Neural progenitor cell (in vitro differentiated cells): ENCODE measurements at regions not wholly inside any gene's neighbourhood (a gene's known extent, or its start where the extent isn't known, plus 50 kb on each side); places are given as distances from the start of the nearest gene placed in this dataset.

Experiments
- DNase-seq: peaks from one replicate; pipeline ENCODE4 v3.0.0-alpha.2; 2016; ENCODE audit warnings: low spot score
- H2AFZ ChIP-seq: fragments of 200-600 bp; sonication (generic); replicated peaks from 2 replicates; pipeline ENCODE4 v1.6.1; 2016; ENCODE audit warnings: antibody characterized with exemption
- H3F3A ChIP-seq: fragments of 200-600 bp; sonication (generic); 2 replicates; pipeline ENCODE4 v1.6.1; 2016; ENCODE audit warnings: antibody characterized with exemption, low read depth
- H3K27ac ChIP-seq: fragments of 200-600 bp; sonication (generic); 2 replicates; pipeline ENCODE4 v1.5.1; 2016; ENCODE audit warnings: mild to moderate bottlenecking
- H3K27me3 ChIP-seq: fragments of 200-600 bp; sonication (generic); 2 replicates; pipeline ENCODE4 v1.6.1; 2016; ENCODE audit warnings: mild to moderate bottlenecking, moderate library complexity
- H3K36me3 ChIP-seq: fragments of 200-600 bp; sonication (generic); 2 replicates; pipeline ENCODE4 v1.5.1; 2016
- H3K4me1 ChIP-seq: fragments of 200-600 bp; sonication (generic); 2 replicates; pipeline ENCODE4 v1.6.1; 2016; ENCODE audit warnings: mixed run types
- H3K4me2 ChIP-seq: fragments of 200-600 bp; sonication (generic); 2 replicates; pipeline ENCODE4 v1.6.1; 2016
- H3K4me3 ChIP-seq: fragments of 200-600 bp; sonication (generic); 2 replicates; pipeline ENCODE4 v1.5.1; 2016
- H3K79me2 ChIP-seq: fragments of 200-600 bp; sonication (generic); 2 replicates; pipeline ENCODE4 v1.6.1; 2016; ENCODE audit warnings: low read depth
- H3K9ac ChIP-seq: fragments of 200-600 bp; sonication (generic); 2 replicates; pipeline ENCODE4 v1.6.1; 2016
- H3K9me3 ChIP-seq: fragments of 200-600 bp; sonication (generic); 2 replicates; pipeline ENCODE4 v1.5.1; 2016; ENCODE audit warnings: low read depth
- H4K20me1 ChIP-seq: fragments of 200-600 bp; sonication (generic); 2 replicates; pipeline ENCODE4 v1.6.1; 2016; ENCODE audit warnings: low read depth
- H3K27ac Mint-ChIP-seq: 3 replicates; pipeline ENCODE4 v1.8.0; 2021; ENCODE audit warnings: mixed read lengths
- H3K27me3 Mint-ChIP-seq: 2 replicates; pipeline ENCODE4 v1.8.0; 2022; ENCODE audit warnings: low read depth, mild to moderate bottlenecking, inconsistent platforms, moderate library complexity, mixed read lengths; ENCODE audit not compliant: insufficient read depth
- H3K36me3 Mint-ChIP-seq: 3 replicates; pipeline ENCODE4 v1.8.0; 2021; ENCODE audit warnings: mixed read lengths
- H3K4me1 Mint-ChIP-seq: 3 replicates; pipeline ENCODE4 v1.8.0; 2021; ENCODE audit warnings: mixed read lengths
- H3K4me3 Mint-ChIP-seq: 3 replicates; pipeline ENCODE4 v1.8.0; 2021; ENCODE audit warnings: mild to moderate bottlenecking, moderate library complexity, mixed read lengths
- H3K9me3 Mint-ChIP-seq: 3 replicates; pipeline ENCODE4 v1.8.0; 2020; ENCODE audit warnings: mixed read lengths
- EZH2 ChIP-seq: fragments of 200-600 bp; sonication (generic); IDR thresholded peaks from 2 replicates; pipeline ENCODE4 v1.6.1; 2017; ENCODE audit warnings: antibody characterized with exemption, mild to moderate bottlenecking, moderate library complexity
- EZH2phosphoT487 ChIP-seq: fragments of 200-600 bp; sonication (generic); IDR thresholded peaks from 2 replicates; pipeline ENCODE4 v1.6.1; 2017; ENCODE audit warnings: antibody characterized with exemption
- TF ChIP-seq, protein P1 (sequence below): fragments of 200-600 bp; sonication (generic); IDR thresholded peaks from 2 replicates; pipeline ENCODE4 v1.5.1; 2017; ENCODE audit warnings: antibody characterized with exemption, mild to moderate bottlenecking

DNA sequence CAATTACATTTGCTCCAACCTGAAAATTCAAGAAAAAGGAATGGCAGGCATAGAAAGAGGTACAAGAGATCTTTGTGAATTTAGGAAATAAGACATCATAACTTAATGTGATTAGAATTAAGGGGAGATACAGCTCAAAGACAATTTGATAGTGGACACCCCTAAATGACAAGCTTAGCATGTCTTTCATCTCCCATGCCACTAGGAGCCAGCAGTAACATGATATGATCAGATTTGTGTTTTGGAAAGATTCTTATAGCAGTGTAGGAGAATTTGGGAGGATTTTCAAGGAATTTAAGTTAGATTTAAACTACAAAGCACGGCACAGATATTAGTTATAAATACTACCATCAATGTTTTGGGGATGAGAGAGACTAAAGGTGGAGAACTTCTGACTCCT lies 340.8 kb downstream of the RDH14 start:
- no peak overlapping the region for H2AFZ ChIP-seq
- no peaks in the 10 kb centered on the region for H3K9me3 ChIP-seq
- DNase-seq, result no peak
- H3K27me3 Mint-ChIP-seq, result peaks cover 2% of the 10 kb centered on the region
- no peaks in the 10 kb centered on the region for H3K27me3 ChIP-seq
- no peaks in the 10 kb centered on the region for H3K36me3 ChIP-seq
- no peaks in the 10 kb centered on the region for H4K20me1 ChIP-seq
- no peaks in the 10 kb centered on the region for H3K4me1 ChIP-seq
- H3K4me2 ChIP-seq, result no peak overlapping the region
- H3K79me2 ChIP-seq, result no peaks in the 10 kb centered on the region
- H3K4me1 Mint-ChIP-seq, result peaks cover 3% of the 10 kb centered on the region
- no peak overlapping the region for H3K4me3 ChIP-seq
- no peaks in the 10 kb centered on the region for H3K9me3 Mint-ChIP-seq
- TF ChIP-seq EZH2, result no peak
- no peak for TF ChIP-seq EZH2phosphoT487
- TF ChIP-seq, protein P1, sequence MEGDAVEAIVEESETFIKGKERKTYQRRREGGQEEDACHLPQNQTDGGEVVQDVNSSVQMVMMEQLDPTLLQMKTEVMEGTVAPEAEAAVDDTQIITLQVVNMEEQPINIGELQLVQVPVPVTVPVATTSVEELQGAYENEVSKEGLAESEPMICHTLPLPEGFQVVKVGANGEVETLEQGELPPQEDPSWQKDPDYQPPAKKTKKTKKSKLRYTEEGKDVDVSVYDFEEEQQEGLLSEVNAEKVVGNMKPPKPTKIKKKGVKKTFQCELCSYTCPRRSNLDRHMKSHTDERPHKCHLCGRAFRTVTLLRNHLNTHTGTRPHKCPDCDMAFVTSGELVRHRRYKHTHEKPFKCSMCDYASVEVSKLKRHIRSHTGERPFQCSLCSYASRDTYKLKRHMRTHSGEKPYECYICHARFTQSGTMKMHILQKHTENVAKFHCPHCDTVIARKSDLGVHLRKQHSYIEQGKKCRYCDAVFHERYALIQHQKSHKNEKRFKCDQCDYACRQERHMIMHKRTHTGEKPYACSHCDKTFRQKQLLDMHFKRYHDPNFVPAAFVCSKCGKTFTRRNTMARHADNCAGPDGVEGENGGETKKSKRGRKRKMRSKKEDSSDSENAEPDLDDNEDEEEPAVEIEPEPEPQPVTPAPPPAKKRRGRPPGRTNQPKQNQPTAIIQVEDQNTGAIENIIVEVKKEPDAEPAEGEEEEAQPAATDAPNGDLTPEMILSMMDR, result no peak
- H3F3A ChIP-seq, result no peaks in the 10 kb centered on the region
- H3K36me3 Mint-ChIP-seq, result no peaks in the 10 kb centered on the region
- no peak overlapping the region for H3K27ac Mint-ChIP-seq
- no peak overlapping the region for H3K27ac ChIP-seq
- no peak overlapping the region for H3K9ac ChIP-seq
- H3K4me3 Mint-ChIP-seq, result no peak overlapping the region

DNA sequence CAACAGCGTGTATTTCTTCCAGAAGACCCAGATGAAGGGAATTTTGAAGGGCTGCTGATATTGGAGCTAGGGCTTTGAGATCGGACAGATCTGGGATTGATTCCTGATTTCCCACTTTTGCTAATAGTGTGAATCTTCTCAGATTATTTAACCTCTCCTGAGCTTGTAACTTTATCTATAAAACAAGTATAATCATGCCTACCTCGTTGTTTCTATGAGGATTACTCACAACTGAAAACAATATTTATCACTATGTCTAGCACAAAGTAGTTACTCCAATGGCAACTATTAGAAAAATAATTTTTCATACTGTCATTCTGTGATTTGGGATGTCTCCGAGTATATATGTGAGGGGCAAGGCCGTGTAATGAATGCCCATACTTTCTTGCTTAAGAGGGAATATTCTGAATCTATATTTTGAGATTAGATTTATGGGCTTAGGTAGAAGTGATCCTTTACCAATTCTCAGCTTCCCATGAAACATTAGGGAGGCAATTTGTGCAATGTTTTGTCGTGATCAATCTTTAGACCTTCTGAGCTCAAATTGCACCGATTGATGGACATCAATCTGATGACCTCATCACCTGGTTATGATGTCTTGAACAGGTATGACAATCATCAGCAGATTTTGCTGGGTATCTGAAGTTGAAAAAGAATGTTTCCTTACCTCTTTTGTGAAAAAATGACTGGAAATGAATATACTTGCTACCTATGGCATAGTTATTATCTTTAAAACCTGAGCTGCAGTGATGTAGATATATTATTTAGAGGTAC lies 339.9 kb downstream of the KCNS3 start:
- Mint-ChIP-seq H3K27me3 (peaks cover 4% of the 10 kb centered on the region), H3K36me3 (no peaks in the 10 kb centered on the region), H3K9me3 (no peaks in the 10 kb centered on the region), H3K4me3 (no peak overlapping the region), H3K4me1 (peaks cover 3% of the 10 kb centered on the region), H3K27ac (no peak overlapping the region)
- Histone ChIP-seq H3K36me3 (no peaks in the 10 kb centered on the region), H3K27ac (no peak overlapping the region), H3K79me2 (no peaks in the 10 kb centered on the region), H2AFZ (no peak overlapping the region), H4K20me1 (no peaks in the 10 kb centered on the region), H3K27me3 (no peaks in the 10 kb centered on the region), H3K9me3 (no peaks in the 10 kb centered on the region), H3K4me2 (no peak overlapping the region), H3K9ac (no peak overlapping the region), H3K4me3 (no peak overlapping the region), H3F3A (no peaks in the 10 kb centered on the region), H3K4me1 (no peaks in the 10 kb centered on the region)
- no peak for TF ChIP-seq EZH2
- TF ChIP-seq, protein P1, result no peak
- no peak for DNase-seq

GRCh38 chr2:18214936-18215335 lies 336.5 kb downstream of the KCNS3 start:
- H3K9me3 ChIP-seq, result no peaks in the 10 kb centered on the region
- no peaks in the 10 kb centered on the region for H4K20me1 ChIP-seq
- no peaks in the 10 kb centered on the region for H3K27me3 ChIP-seq
- H3K9ac ChIP-seq, result no peak overlapping the region
- TF ChIP-seq EZH2phosphoT487, result no peak
- TF ChIP-seq, protein P1, result no peak
- no peak for TF ChIP-seq EZH2
- H3K36me3 ChIP-seq, result no peaks in the 10 kb centered on the region
- no peaks in the 10 kb centered on the region for H3K9me3 Mint-ChIP-seq
- H3K4me1 ChIP-seq, result no peaks in the 10 kb centered on the region
- H2AFZ ChIP-seq, result no peak overlapping the region
- no peak overlapping the region for H3K4me3 ChIP-seq
- H3K4me3 Mint-ChIP-seq, result no peak overlapping the region
- no peaks in the 10 kb centered on the region for H3F3A ChIP-seq
- no peaks in the 10 kb centered on the region for H3K79me2 ChIP-seq
- H3K4me1 Mint-ChIP-seq, result peaks cover 3% of the 10 kb centered on the region
- DNase-seq, result no peak
- no peak overlapping the region for H3K27ac Mint-ChIP-seq
- H3K36me3 Mint-ChIP-seq, result no peaks in the 10 kb centered on the region
- peaks cover 4% of the 10 kb centered on the region for H3K27me3 Mint-ChIP-seq
- H3K27ac ChIP-seq, result no peak overlapping the region
- no peak overlapping the region for H3K4me2 ChIP-seq
